ENCODE measurements at regions not wholly inside any gene's neighbourhood (a gene's known extent, or its start where the extent isn't known, plus 50 kb on each side); places are given as distances from the start of the nearest gene placed in this dataset.

- Histone ChIP-seq H3K27me3 (ENCODE audit: insufficient read depth) (peaks cover 83% of the 10 kb centered on the region), H3K9me2 (ENCODE audit: insufficient read depth) (no peaks in the 10 kb centered on the region), H3K36me3 (ENCODE audit: insufficient read depth) (no peaks in the 10 kb centered on the region), H3F3A (replicated peaks; ENCODE audit: low read depth) (no peaks in the 10 kb centered on the region), H4K20me1 (replicated peaks; ENCODE audit: insufficient read depth) (peaks cover 3% of the 10 kb centered on the region), H2AFZ (peak overlapping the region; percentile 28), H3K4me2 (peak overlapping the region; percentile 88), H3K27ac (ENCODE audit: low read depth) (no peak overlapping the region), H3K4me1 (ENCODE audit: insufficient read depth) (peaks cover 17% of the 10 kb centered on the region), H3K4me3 (peak overlapping the region; percentile 67), H3K79me2 (replicated peaks; ENCODE audit: insufficient read depth) (no peaks in the 10 kb centered on the region)
- no peaks in the 10 kb centered on the region; the same call in 2 of the 3 replicates for H3K9me3 Mint-ChIP-seq
- no peak overlapping the region for H3K27ac Mint-ChIP-seq
- H3K36me3 Mint-ChIP-seq (ENCODE audit: low read depth): no peaks in the 10 kb centered on the region
- peak overlapping the region; percentile 75 for H3K4me3 Mint-ChIP-seq
- H3K4me1 Mint-ChIP-seq: peaks cover 18% of the 10 kb centered on the region
- DNase-seq (ENCODE audit: low spot score) (no peak), ATAC-seq (peak; percentile 40)
- peaks cover 74% of the 10 kb centered on the region for H3K27me3 Mint-ChIP-seq (ENCODE audit: insufficient read depth, low read depth, poor library complexity)
- TF ChIP-seq NANOG (IDR thresholded peaks at IDR 0.05; ENCODE audit: borderline replicate concordance) (no peak), EZH2 (IDR thresholded peaks at IDR 0.05; ENCODE audit: low read depth, unreplicated experiment) (peak; percentile 53)
Observed at GRCh38 chr6:105981888-105982358, 104.2 kb upstream of the PRDM1 start.

GRCh38 chr6:105981002-105981887 is 104.9 kb upstream of the PRDM1 start:
- Histone ChIP-seq H3K27me3 (ENCODE audit: insufficient read depth) (peaks cover 76% of the 10 kb centered on the region), H3K9me2 (ENCODE audit: insufficient read depth) (no peaks in the 10 kb centered on the region), H3F3A (replicated peaks; ENCODE audit: low read depth) (no peaks in the 10 kb centered on the region), H3K27ac (ENCODE audit: low read depth) (no peak overlapping the region), H4K20me1 (replicated peaks; ENCODE audit: insufficient read depth) (peaks cover 3% of the 10 kb centered on the region; the same call in 1 of the 2 replicates), H3K4me2 (peak overlapping the region; percentile 88), H3K4me1 (ENCODE audit: insufficient read depth) (peaks cover 11% of the 10 kb centered on the region), H3K36me3 (ENCODE audit: insufficient read depth) (no peaks in the 10 kb centered on the region), H2AFZ (peak overlapping the region; percentile 28), H3K79me2 (replicated peaks; ENCODE audit: insufficient read depth) (no peaks in the 10 kb centered on the region), H3K4me3 (peak overlapping the region; percentile 67)
- Mint-ChIP-seq H3K9me3 (no peaks in the 10 kb centered on the region; the same call in 2 of the 3 replicates), H3K36me3 (ENCODE audit: low read depth) (no peaks in the 10 kb centered on the region), H3K27me3 (ENCODE audit: insufficient read depth, low read depth, poor library complexity) (peaks cover 68% of the 10 kb centered on the region), H3K4me1 (peaks cover 11% of the 10 kb centered on the region), H3K27ac (no peak overlapping the region), H3K4me3 (peak overlapping the region; percentile 75)
- DNase-seq (ENCODE audit: low spot score) (peak; percentile 74), ATAC-seq (peak; percentile 82)
- peak; percentile 64 for TF ChIP-seq EZH2phosphoT487 (IDR thresholded peaks at IDR 0.05; ENCODE audit: unreplicated experiment)
- no peak for TF ChIP-seq NANOG (IDR thresholded peaks at IDR 0.05; ENCODE audit: borderline replicate concordance)
- no peak for TF ChIP-seq POLR2AphosphoS5 (IDR thresholded peaks at IDR 0.05; ENCODE audit: low read depth)
- TF ChIP-seq EZH2 (IDR thresholded peaks at IDR 0.05; ENCODE audit: low read depth, unreplicated experiment): peak; percentile 80

- Mint-ChIP-seq H3K4me3 (no peak overlapping the region), H3K27me3 (ENCODE audit: insufficient read depth, low read depth, poor library complexity) (peaks cover 47% of the 10 kb centered on the region), H3K27ac (no peak overlapping the region), H3K36me3 (ENCODE audit: low read depth) (no peaks in the 10 kb centered on the region), H3K9me3 (no peaks in the 10 kb centered on the region), H3K4me1 (peaks cover 8% of the 10 kb centered on the region)
- ATAC-seq (no peak), DNase-seq (ENCODE audit: low spot score) (no peak)
- Histone ChIP-seq H3K27ac (ENCODE audit: low read depth) (no peak overlapping the region), H3K36me3 (ENCODE audit: insufficient read depth) (no peaks in the 10 kb centered on the region), H3F3A (replicated peaks; ENCODE audit: low read depth) (no peaks in the 10 kb centered on the region), H3K9me2 (ENCODE audit: insufficient read depth) (no peaks in the 10 kb centered on the region), H3K27me3 (ENCODE audit: insufficient read depth) (peaks cover 54% of the 10 kb centered on the region), H3K4me1 (ENCODE audit: insufficient read depth) (peaks cover 5% of the 10 kb centered on the region; the same call in 1 of the 2 replicates), H3K4me3 (no peak overlapping the region), H3K79me2 (replicated peaks; ENCODE audit: insufficient read depth) (no peaks in the 10 kb centered on the region), H4K20me1 (replicated peaks; ENCODE audit: insufficient read depth) (peaks cover 3% of the 10 kb centered on the region; the same call in 1 of the 2 replicates), H3K4me2 (no peak overlapping the region), H2AFZ (no peak overlapping the region)
- no peak for TF ChIP-seq JUNB (IDR thresholded peaks at IDR 0.05; ENCODE audit: unreplicated experiment)
- TF ChIP-seq REST (IDR thresholded peaks at IDR 0.05; ENCODE audit: unreplicated experiment): no peak
- no peak for TF ChIP-seq ZNF114 (CRISPR knock-in tag; IDR thresholded peaks at IDR 0.05)
- TF ChIP-seq CREB1 (CRISPR knock-in tag; IDR thresholded peaks at IDR 0.05; ENCODE audit: low read depth): no peak
- no peak for TF ChIP-seq NANOG (IDR thresholded peaks at IDR 0.05; ENCODE audit: borderline replicate concordance)
- TF ChIP-seq ETS1 (IDR thresholded peaks at IDR 0.05): no peak
- no peak for TF ChIP-seq POLR2AphosphoS5 (IDR thresholded peaks at IDR 0.05; ENCODE audit: low read depth)
- no peak for TF ChIP-seq STAT1 (IDR thresholded peaks at IDR 0.05; ENCODE audit: unreplicated experiment)
- no peak for TF ChIP-seq EZH2 (IDR thresholded peaks at IDR 0.05; ENCODE audit: low read depth, unreplicated experiment)
- no peak for TF ChIP-seq CTCF (conservative IDR thresholded peaks at IDR 0.05; ENCODE audit: low read depth in 2 of 2)
Observed at GRCh38 chr6:105978974-105979373, 107.2 kb upstream of the PRDM1 start.
